ENCODE measurements at regions not wholly inside any gene's neighbourhood (a gene's known extent, or its start where the extent isn't known, plus 50 kb on each side); places are given as distances from the start of the nearest gene placed in this dataset.

DNA sequence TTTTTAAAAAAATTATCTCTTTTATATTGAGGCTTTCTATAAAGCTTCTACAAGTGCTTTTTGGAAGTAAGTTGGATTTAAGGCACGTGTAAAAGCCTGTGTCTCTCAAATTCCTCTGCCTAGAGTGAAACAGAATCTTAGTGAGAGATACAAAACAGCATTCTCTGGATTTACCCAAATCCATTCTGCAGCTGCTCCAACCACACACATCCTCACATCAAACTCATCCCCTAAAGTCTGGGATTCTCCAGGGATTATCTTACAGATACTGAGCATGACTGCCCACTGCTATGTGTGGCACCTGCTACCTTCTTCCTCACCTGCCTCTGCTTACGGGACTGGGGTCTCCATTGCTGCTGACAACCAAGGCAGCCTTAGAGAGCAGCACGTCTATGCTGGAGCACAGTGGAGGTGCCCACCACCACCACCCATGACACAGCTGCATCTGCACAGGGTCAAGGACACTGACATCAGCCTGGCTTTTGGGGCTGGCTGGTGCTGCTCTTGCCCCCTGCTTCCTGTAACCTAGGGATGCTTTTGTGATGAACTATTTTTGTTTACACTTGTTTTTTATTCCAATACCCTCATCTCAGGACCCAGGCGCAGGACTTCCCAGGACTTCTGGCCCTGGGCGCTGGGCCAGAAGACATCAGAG, 139.2 kb upstream of the NAMPT start:
- TF ChIP-seq, protein P1, sequence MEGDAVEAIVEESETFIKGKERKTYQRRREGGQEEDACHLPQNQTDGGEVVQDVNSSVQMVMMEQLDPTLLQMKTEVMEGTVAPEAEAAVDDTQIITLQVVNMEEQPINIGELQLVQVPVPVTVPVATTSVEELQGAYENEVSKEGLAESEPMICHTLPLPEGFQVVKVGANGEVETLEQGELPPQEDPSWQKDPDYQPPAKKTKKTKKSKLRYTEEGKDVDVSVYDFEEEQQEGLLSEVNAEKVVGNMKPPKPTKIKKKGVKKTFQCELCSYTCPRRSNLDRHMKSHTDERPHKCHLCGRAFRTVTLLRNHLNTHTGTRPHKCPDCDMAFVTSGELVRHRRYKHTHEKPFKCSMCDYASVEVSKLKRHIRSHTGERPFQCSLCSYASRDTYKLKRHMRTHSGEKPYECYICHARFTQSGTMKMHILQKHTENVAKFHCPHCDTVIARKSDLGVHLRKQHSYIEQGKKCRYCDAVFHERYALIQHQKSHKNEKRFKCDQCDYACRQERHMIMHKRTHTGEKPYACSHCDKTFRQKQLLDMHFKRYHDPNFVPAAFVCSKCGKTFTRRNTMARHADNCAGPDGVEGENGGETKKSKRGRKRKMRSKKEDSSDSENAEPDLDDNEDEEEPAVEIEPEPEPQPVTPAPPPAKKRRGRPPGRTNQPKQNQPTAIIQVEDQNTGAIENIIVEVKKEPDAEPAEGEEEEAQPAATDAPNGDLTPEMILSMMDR (IDR thresholded peaks at IDR 0.05), result no peak
- TF ChIP-seq POLR2A (IDR thresholded peaks at IDR 0.05), result no peak
